ENCODE measurements at regions not wholly inside any gene's neighbourhood (a gene's known extent, or its start where the extent isn't known, plus 50 kb on each side); places are given as distances from the start of the nearest gene placed in this dataset.
"Not testable (repeated sequence)": the region's sequence is repeated elsewhere in the genome, so short reads cannot be mapped to it uniquely, and the experiment has no call there.

GRCh38 chr5:103404483-103404882 lies 145.9 kb downstream of the MACIR start:
- no peak for DNase-seq (ENCODE audit: low read depth)
- in situ Hi-C loops (cut with HindIII; ENCODE audit: low pct_unique_long_range_greater_than_20kb, low sequenced_read_pairs), result no loop called here

DNA sequence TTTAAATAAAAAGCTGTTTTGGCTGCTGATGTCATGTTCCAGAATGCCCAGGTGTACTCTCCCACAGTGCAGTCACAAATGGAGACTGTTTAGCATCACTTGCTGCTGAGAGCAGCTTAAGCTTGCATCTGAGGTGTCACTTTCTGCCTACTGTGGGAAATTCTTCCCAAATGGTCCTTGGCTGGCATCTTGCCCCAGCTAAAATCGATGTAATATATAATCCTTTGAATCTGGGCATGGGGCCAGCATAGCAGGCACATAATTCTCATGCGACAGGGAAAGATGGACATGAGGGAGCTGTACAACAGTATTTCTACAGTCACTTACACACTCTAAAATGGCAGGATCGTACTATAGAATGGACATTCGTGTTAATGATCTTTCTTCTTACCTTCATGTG lies 144.3 kb downstream of the MACIR start:
- in situ Hi-C loops (cut with HindIII; ENCODE audit: low pct_unique_long_range_greater_than_20kb, low sequenced_read_pairs), result no loop called here
- DNase-seq (ENCODE audit: low read depth), result no peak

GRCh38 chr5:103397739-103398581 lies 139.4 kb downstream of the MACIR start:
- DNase-seq (ENCODE audit: low read depth), result no peak
- in situ Hi-C loops (cut with HindIII; ENCODE audit: low pct_unique_long_range_greater_than_20kb, low sequenced_read_pairs), result no loop called here

- DNase-seq (ENCODE audit: low read depth), result no peak
- in situ Hi-C loops (cut with HindIII; ENCODE audit: low pct_unique_long_range_greater_than_20kb, low sequenced_read_pairs), result no loop called here
Observed at GRCh38 chr5:103394676-103395075, 136.1 kb downstream of the MACIR start.

DNA sequence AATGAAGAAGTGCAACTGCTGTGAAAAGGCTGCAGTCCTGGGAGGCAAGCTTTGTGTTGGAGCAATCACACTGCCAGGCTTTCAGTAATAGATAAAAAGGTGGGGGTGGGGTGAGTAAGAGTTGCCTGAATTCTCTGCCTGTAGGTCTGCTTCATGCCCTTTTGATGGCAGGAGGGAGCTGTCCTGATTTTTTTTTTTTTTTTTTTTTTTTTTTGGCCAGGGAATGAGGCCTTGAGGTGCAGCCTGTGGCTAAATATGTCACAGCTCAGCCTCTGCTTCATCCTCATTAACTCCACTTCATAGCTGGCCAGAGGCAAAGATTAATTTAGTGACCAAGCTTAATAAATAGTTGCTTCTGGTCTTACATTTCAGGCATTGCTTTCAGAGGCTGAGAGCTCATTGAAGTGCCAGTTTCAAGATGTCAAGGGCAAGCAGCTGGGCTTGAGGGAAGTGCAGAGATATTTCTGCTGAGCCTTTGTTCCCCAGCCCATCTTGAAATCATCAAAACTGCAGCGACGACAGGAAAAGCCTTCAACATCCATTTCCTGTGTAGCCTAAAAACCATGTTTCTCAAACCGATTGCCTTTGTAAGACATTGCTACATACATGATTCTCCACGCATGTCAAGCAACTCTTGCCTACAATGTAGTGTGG lies 134.7 kb downstream of the MACIR start:
- in situ Hi-C loops (cut with HindIII; ENCODE audit: low pct_unique_long_range_greater_than_20kb, low sequenced_read_pairs), result no loop called here
- no peak for DNase-seq (ENCODE audit: low read depth)

DNA sequence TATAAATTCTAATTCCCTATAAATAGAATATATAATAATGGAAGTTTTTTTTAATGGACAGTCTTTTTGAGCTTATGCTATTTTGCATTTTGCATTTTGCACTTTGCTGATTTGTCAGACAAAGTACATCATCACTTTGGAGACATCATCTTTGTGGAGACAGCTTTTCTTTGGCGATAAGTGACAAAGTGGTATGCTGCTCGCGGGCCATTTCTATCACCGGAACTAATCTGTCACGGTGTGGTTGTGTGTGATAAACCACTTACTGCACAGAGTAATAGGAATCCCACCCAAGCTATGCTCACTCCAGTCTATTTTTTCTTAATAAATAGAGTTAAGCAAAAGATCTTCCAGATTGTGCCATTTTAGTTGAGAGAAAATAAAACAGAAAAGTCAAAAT lies 133.1 kb downstream of the MACIR start:
- DNase-seq (ENCODE audit: low read depth), result no peak
- in situ Hi-C loops (cut with HindIII; ENCODE audit: low pct_unique_long_range_greater_than_20kb, low sequenced_read_pairs), result no loop called here

- in situ Hi-C loops (cut with HindIII; ENCODE audit: low pct_unique_long_range_greater_than_20kb, low sequenced_read_pairs), result no loop called here
Observed at GRCh38 chr5:103389846-103390245, 131.3 kb downstream of the MACIR start.

DNA sequence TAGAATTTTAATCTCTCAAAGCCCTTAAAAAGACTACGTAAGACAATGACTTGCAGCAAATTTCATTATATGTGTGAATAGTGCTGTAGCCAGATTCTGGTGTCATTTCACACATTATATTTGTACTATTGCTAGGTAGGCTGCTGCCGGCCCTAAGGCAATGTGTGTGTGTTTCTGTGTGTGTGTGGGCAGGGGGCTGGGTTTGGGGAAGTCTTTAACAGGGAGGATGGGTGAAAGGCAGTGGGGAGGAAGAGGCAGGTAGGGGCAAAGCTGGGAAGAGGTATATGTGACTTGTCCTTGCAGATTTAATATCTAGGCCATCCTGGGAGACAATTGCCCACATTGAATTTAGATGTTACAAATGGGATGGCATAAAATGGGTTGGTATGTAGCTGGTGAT lies 130.8 kb downstream of the MACIR start:
- no peak for DNase-seq (ENCODE audit: low read depth)
- in situ Hi-C loops (cut with HindIII; ENCODE audit: low pct_unique_long_range_greater_than_20kb, low sequenced_read_pairs), result no loop called here

More at GRCh38 chr5:103389846-103390245, 131.3 kb downstream of the MACIR start:
- no peak for DNase-seq (ENCODE audit: low read depth)

DNA sequence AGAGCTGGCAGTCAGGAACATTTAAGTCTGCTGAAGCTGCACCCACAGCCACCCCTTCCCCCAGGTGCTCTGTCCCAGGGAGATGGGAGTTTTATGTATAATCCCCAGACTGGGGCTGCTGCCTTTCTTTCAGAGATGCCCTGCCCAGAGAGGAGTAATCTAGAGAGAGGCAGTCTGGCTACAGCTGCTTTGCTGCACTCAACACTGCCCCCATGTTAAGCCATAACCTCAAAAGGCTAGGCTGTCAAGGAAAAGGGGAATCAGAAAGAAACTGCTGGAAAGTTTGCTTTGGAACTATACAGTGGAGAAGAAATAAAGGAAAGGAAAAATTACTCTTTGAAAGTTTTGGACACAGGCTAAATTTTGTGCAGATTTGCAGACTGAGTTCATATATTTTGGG lies 127.2 kb downstream of the MACIR start:
- no peak for DNase-seq (ENCODE audit: low read depth)
- in situ Hi-C loops (cut with HindIII; ENCODE audit: low pct_unique_long_range_greater_than_20kb, low sequenced_read_pairs), result no loop called here

DNA sequence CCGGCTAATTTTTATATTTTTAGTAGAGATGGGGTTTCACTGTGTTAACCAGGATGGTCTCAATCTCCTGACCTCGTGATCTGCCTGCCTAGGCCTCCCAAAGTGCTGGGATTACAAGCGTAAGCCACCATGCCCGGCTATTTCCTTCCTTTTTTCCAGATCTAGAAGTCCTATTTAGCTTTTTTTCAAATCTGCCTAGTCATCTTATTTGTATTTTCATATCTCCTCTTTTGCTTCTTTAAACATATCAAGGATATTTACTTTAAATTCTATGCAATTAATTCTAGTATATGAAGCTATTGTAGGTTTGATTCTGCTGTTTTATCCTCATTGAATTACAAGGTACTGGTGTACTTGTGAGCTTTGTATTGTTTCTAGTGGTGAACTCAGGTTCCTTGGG lies 119.1 kb downstream of the MACIR start:
- in situ Hi-C loops (cut with HindIII; ENCODE audit: low pct_unique_long_range_greater_than_20kb, low sequenced_read_pairs); DNase-seq (ENCODE audit: low read depth): not testable (repeated sequence)

DNA sequence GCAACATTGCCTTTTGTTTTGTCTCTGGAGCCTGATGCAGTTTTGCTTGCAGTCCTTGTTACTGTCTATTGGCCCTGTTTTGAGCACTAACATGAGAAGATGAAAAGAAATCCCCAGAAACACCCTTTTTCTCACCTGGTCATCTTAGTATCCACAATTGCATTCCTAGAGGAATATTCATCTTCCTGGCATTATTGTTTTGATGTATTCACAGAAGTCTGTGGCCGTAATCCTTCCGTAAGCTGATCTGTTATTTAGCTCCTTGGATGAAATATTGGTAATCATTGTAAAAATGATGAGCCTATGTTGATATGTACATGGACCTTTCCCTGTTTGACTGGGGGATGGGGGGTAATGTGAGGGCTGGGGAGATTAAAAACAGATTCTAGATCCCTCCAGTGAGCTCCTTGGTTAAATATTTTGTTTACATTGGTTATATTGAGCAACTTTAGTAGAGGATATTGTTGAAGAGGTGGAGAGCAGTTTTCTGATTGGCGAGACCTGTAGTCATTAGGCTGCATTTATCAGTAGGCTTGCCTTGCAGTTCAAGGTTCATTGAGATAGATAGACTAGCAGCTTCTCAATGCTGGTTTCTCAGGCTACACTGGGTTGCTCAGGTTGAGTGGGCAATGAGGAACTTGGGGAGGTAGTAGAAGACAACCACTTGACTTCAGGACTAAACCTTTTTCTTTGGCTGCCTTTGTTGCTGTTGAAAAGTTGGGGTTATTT lies 117.5 kb downstream of the MACIR start:
- in situ Hi-C loops (cut with HindIII; ENCODE audit: low pct_unique_long_range_greater_than_20kb, low sequenced_read_pairs), result no loop called here
- no peak for DNase-seq (ENCODE audit: low read depth)

DNA sequence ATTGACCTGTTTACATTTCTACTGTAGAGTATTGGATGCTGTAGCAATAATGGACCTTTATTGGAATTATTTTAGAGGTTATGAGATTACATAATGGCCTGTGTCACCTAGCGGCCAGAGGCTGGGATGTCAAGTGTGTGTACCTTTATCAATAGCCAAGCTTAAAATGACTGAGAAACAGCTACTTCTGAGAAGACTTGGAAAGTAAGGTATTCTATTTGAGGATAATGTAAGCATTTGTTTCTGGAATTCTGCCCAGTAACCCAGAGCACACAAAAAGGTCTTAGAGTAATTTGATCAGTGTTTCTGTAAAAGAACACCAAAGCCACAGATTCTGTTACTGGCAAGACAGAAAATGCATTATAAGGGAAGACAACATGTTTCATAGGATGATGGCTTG lies 116.8 kb downstream of the MACIR start:
- no peak for DNase-seq (ENCODE audit: low read depth)
- in situ Hi-C loops (cut with HindIII; ENCODE audit: low pct_unique_long_range_greater_than_20kb, low sequenced_read_pairs), result no loop called here

GRCh38 chr5:103374473-103374963 lies 116.0 kb downstream of the MACIR start:
- in situ Hi-C loops (cut with HindIII; ENCODE audit: low pct_unique_long_range_greater_than_20kb, low sequenced_read_pairs), result no loop called here
- no peak for DNase-seq (ENCODE audit: low read depth)

- in situ Hi-C loops (cut with HindIII; ENCODE audit: low pct_unique_long_range_greater_than_20kb, low sequenced_read_pairs), result no loop called here
- DNase-seq (ENCODE audit: low read depth), result no peak
Observed at GRCh38 chr5:103373597-103374472, 115.3 kb downstream of the MACIR start.

- no peak for DNase-seq (ENCODE audit: low read depth)
- in situ Hi-C loops (cut with HindIII; ENCODE audit: low pct_unique_long_range_greater_than_20kb, low sequenced_read_pairs), result no loop called here
Observed at GRCh38 chr5:103371046-103371607, 112.6 kb downstream of the MACIR start.

- in situ Hi-C loops (cut with HindIII; ENCODE audit: low pct_unique_long_range_greater_than_20kb, low sequenced_read_pairs), result no loop called here
- no peak for DNase-seq (ENCODE audit: low read depth)
Observed at GRCh38 chr5:103369125-103370120, 110.9 kb downstream of the MACIR start.

GRCh38 chr5:103367702-103368101 lies 109.1 kb downstream of the MACIR start:
- in situ Hi-C loops (cut with HindIII; ENCODE audit: low pct_unique_long_range_greater_than_20kb, low sequenced_read_pairs), result no loop called here
- no peak for DNase-seq (ENCODE audit: low read depth)

Data from Caki2 (cell line).